ENCODE measurements at regions not wholly inside any gene's neighbourhood (a gene's known extent, or its start where the extent isn't known, plus 50 kb on each side); places are given as distances from the start of the nearest gene placed in this dataset.
A peak's percentile ranks its signal among the peaks of the same experiment; 100 is the strongest.
"Not testable (repeated sequence)": the region's sequence is repeated elsewhere in the genome, so short reads cannot be mapped to it uniquely, and the experiment has no call there.

DNA sequence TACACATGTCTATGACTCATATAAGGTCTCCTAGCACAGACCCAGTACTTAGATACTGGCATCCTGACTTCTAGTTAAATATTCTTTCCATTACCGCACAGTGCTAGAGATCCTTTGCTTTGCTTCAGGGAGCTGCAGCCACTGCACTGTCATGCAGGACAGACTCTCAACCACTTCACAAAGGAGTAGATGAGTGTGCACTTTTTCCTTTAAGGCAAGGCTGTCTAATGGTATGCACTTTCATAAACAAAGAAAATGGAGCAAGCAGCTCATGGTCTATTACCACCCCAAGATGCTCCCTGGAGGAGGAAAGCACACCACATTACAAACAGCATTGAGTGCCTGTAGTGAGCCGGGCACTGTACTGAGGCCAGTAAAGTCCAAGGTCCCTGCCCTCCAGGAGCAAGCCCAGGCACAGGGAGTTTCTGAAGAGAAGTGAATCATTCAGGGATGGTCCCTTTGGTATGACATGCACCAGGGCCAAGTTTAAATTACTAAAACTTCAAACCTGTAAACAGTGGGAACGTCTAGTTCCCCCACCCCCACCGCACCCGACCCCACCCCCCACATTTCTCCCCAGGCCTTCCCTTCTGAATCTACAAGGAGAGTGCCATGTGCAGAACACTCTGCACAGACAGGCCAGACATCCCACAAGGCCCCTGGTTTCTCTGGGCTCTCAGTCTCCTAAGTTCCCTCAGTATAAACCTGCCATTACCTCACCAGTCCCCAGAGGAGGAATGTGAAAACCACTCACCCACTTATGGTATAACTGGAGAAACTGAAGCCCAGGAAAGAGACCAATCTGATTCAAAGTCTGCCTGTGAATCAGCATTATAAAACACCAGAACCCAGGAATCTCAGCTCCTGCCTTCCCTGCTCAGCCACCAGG lies 107.8 kb upstream of the BCL6 start:
- DNase-seq (ENCODE audit: low read depth in 2 of 2): no peak

DNA sequence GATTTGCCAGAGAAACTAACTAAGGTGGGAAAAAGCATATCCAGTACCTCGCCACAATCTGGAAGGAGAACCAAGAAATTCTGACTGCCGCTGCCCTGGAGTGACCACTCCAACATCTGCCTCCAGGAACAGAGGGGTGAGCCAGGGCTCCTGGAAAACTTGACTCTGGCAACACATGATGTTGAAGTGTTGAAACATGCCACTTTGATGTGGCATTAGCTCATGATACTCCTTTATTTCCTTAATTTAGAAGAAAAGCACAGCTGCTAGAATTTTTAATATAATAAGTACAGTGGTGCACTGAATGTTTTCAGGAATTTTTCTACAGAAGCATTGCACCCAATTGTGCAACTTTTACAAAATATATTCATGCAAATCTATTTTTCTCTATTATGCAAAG lies 109.9 kb upstream of the BCL6 start:
- no peak for DNase-seq (ENCODE audit: low read depth in 2 of 2)

DNA sequence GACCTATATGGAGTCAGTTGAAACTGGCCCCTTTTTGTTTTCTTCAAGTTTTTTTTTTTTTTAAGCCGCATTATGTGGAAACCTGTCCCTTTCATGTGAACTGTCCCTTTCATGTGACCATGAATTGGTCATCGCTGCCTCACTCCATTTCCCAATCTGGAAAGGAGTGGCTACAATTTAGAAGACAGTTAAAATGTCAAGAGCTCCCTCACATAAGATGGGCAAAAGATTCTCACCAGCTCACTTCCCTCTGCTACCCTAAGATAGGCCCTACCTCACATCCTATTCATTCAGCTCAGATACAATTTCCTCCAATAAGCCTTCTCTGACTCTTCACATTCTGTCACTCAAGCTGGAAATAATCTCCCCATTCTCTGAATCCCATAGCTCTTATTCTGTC lies 111.3 kb upstream of the BCL6 start:
- no peak for DNase-seq (ENCODE audit: low read depth in 2 of 2)

DNA sequence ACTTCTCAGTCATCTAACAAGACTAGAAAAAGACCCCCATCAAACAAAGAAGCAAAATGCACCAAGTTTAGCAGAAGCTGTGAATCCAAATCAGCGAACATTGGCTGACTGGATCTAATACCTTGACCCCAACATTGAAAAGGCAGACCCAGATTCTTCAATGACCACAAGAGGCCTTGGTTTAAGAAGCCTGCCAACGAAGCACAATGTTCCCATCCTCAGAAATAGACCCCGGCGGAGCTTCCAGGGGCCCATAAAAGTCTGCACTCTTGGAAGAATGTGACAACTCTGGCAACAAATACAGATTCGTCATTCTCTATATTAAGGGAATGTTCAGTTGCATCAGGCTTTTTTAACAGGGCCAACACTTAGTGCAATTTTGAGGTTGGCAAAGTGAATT lies 112.8 kb upstream of the BCL6 start:
- no peak for DNase-seq (ENCODE audit: low read depth in 2 of 2)

GRCh38 chr3:187858711-187859110 lies 113.4 kb upstream of the BCL6 start:
- DNase-seq (ENCODE audit: low read depth in 2 of 2): no peak

DNA sequence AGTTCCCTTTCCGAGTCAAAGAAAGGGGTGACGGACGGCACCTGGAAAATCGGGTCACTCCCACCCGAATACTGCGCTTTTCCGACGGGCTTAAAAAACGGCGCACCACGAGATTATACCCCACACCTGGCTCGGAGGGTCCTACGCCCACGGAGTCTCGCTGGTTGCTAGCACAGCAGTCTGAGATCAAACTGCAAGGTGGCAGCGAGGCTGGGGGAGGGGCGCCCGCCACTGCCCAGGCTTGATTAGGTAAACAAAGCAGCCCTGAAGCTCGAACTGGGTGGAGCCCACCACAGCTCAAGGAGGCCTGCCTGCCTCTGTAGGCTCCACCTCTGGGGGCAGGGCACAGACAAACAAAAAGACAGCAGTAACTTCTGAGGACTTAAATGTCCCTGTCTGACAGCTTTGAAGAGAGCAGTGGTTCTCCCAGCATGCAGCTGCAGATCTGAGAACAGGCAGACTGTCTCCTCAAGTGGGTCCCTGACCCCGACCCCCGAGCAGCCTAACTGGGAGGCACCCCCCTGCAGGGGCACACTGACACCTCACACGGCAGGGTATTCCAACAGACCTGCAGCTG lies 117.5 kb upstream of the BCL6 start:
- not testable (repeated sequence) for DNase-seq (ENCODE audit: low read depth in 2 of 2)

GRCh38 chr3:187870360-187871203 lies 125.3 kb upstream of the BCL6 start:
- DNase-seq (ENCODE audit: low read depth in 2 of 2): peak; percentile 5 to 11

DNA sequence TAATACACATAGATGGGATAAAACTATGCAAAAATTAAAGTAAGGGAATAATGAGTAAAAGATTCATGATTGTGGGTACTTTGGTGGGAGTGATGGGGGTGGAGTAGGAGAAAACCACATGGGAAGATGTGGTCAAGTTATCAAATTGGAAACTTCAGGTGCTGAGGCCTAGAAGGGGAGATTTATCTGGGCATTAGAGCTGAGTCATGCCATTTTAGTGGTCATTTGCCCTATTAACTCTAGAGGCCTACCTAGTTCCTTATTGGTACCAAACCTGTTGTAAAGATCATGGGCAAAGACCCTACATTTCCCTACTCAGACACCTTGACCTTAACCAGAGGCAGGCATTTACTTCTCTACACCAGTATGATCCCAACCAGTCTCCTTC lies 125.9 kb upstream of the BCL6 start:
- no peak for DNase-seq (ENCODE audit: low read depth in 2 of 2)

DNA sequence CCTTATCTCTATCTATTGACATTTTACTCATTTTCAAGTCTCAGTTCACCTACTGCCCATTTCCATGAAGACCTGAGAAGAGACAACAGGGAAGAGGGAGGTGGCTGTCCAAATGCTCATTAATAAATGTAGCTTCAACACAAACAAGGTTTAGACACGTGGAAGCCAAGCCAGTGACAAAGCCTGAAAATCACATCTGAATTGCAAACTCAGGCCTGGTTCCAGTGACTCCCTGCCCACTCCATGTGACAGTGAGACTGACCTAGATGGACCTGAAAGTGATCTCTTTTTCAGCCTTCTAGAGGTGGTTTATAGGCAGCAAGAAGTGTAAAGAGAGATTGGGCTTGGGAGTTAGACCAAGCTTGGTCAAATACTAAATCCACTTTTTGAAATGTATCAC lies 126.6 kb upstream of the BCL6 start:
- DNase-seq (ENCODE audit: low read depth in 2 of 2): no peak

GRCh38 chr3:187873843-187874242 lies 128.6 kb upstream of the BCL6 start:
- DNase-seq (ENCODE audit: low read depth in 2 of 2): no peak

- DNase-seq (ENCODE audit: low read depth in 2 of 2): no peak
Measured at GRCh38 chr3:187875863-187876262, 130.6 kb upstream of the BCL6 start.

- DNase-seq (ENCODE audit: low read depth in 2 of 2): no peak
Measured at GRCh38 chr3:187878772-187879518, 133.7 kb upstream of the BCL6 start.

- no peak for DNase-seq (ENCODE audit: low read depth in 2 of 2)
Measured at GRCh38 chr3:187880441-187880840, 135.2 kb upstream of the BCL6 start.

DNA sequence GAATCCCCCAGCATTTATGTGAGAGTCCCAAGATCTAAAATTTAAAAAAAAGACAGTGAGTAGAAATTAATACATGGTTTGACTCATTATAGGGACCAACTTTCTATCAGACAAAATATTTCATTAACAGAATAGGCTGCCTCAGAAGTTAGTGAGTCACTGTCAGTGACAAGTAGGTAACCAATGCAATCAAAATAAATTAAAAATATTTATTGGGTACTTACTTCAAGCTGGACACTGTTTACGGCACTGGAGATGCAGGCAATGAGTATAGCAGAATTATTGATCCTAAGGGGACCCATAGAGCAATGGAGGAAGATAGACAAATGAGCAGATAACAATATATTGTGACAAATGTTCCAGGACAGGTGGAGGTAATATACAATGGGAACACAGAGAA lies 135.6 kb upstream of the BCL6 start:
- no peak for DNase-seq (ENCODE audit: low read depth in 2 of 2)

DNA sequence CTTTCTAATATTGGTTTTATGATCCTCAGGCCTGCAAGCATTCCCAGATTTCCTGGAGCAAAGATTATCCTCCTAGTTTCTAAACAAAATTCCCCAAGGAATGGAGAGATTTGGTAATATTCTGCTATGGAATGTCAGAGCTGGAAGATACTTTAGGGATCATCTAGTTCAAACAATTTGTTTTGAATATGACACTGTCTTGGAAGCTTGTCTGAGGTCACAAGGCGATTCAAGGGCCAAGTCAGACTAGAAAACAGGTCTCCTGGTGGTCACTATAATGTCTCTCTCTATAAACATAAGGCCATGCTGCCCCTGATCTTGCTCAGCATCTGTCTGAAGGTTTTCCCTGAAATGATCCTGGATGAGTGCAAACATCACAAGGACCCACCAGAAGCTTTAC lies 143.4 kb upstream of the BCL6 start:
- no peak for DNase-seq (ENCODE audit: low read depth in 2 of 2)

- DNase-seq (ENCODE audit: low read depth in 2 of 2): no peak
Measured at GRCh38 chr3:187889106-187889505, 143.8 kb upstream of the BCL6 start.

GRCh38 chr3:187889601-187890404 lies 144.5 kb upstream of the BCL6 start:
- DNase-seq (ENCODE audit: low read depth in 2 of 2): no peak

DNA sequence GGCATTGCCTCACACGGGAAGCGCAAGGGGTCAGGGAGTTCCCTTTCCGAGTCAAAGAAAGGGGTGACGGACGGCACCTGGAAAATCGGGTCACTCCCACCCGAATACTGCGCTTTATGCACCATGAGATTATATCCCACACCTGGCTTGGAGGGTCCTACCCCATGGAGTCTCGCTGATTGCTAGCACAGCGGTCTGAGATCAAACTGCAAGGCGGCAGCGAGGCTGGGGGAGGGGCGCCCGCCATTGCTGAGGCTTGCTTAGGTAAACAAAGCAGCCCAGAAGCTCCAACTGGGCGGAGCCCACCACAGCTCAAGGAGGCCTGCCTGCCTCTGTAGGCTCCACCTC lies 145.1 kb upstream of the BCL6 start:
- not testable (repeated sequence) for DNase-seq (ENCODE audit: low read depth in 2 of 2)

GRCh38 chr3:187896646-187897045 lies 151.4 kb upstream of the BCL6 start:
- no peak for DNase-seq (ENCODE audit: low read depth in 2 of 2)

DNA sequence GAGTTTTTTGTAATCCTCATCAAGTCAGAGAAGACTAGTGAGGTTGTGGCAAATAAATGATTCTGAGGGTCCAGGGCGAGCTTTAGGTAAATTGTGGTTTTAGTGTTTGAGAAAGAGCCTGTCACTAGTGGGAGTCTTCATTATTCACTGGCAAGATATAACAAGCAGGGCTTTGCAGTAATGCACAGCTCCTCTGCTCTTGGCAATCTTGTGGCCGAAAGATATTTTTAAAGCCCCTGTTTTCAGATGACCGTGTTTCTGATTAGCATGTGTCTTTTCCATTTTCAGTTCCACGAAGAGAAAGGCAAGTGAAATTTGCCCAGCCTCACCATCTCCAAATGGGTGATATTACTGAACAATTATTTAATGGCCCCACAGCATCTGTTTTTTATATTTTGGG lies 154.0 kb upstream of the BCL6 start:
- no peak for DNase-seq (ENCODE audit: low read depth in 2 of 2)

Data from stimulated activated CD4-positive, alpha-beta T cell treated with anti-CD3 and anti-CD28 coated beads, Interleukin-12 subunit alpha, Interleukin-12 subunit beta, amount 100 ng/mL, for 24 hours (primary cell).